GM21786 (cell line): ENCODE measurements at regions not wholly inside any gene's neighbourhood (a gene's known extent, or its start where the extent isn't known, plus 50 kb on each side); places are given as distances from the start of the nearest gene placed in this dataset.

Experiments
- ATAC-seq: cut with Tn5 transposase; IDR thresholded peaks from one replicate; pipeline ENCODE4 v1.9.1; 2021; ENCODE audit not compliant: unreplicated experiment

GRCh38 chr6:14031516-14031915 lies 86.1 kb upstream of the CD83 start:
- no peak for ATAC-seq

- no peak for ATAC-seq
These were observed 82.3 kb upstream of the CD83 start for GRCh38 chr6:14035071-14035847.

- ATAC-seq, result no peak
These were observed 81.7 kb upstream of the CD83 start for GRCh38 chr6:14035874-14036273.

- ATAC-seq, result no peak
These were observed 80.7 kb upstream of the CD83 start for GRCh38 chr6:14036911-14037310.

- no peak for ATAC-seq
These were observed 79.9 kb upstream of the CD83 start for GRCh38 chr6:14037402-14038277.

GRCh38 chr6:14038467-14039437 lies 78.8 kb upstream of the CD83 start:
- ATAC-seq, result no peak

GRCh38 chr6:14040042-14040441 lies 77.5 kb upstream of the CD83 start:
- no peak for ATAC-seq

GRCh38 chr6:14046476-14047068 lies 71.0 kb upstream of the CD83 start:
- no peak for ATAC-seq

- ATAC-seq, result no peak
These were observed 70.3 kb upstream of the CD83 start for GRCh38 chr6:14047151-14047740.

GRCh38 chr6:14048837-14049236 lies 68.7 kb upstream of the CD83 start:
- ATAC-seq, result no peak

GRCh38 chr6:14051355-14051754 lies 66.2 kb upstream of the CD83 start:
- no peak for ATAC-seq

GRCh38 chr6:14053811-14054210 lies 63.8 kb upstream of the CD83 start:
- ATAC-seq, result no peak

GRCh38 chr6:14055541-14055940 lies 62.0 kb upstream of the CD83 start:
- ATAC-seq, result no peak

- ATAC-seq, result no peak
These were observed 59.4 kb upstream of the CD83 start for GRCh38 chr6:14058029-14058695.

- ATAC-seq, result no peak
These were observed 58.8 kb upstream of the CD83 start for GRCh38 chr6:14058735-14059134.

- ATAC-seq, result no peak
These were observed 57.7 kb upstream of the CD83 start for GRCh38 chr6:14059791-14060436.

GRCh38 chr6:14060971-14061370 lies 56.6 kb upstream of the CD83 start:
- ATAC-seq, result no peak

- no peak for ATAC-seq
These were observed 55.9 kb upstream of the CD83 start for GRCh38 chr6:14061643-14062042.

GRCh38 chr6:14062345-14063029 lies 55.1 kb upstream of the CD83 start:
- no peak for ATAC-seq
